Endothelial cell of umbilical vein (primary cell): ENCODE measurements at regions not wholly inside any gene's neighbourhood (a gene's known extent, or its start where the extent isn't known, plus 50 kb on each side); places are given as distances from the start of the nearest gene placed in this dataset.

Experiments used
- EZH2 ChIP-seq: IDR thresholded peaks from 2 replicates; pipeline ENCODE4 v1.6.1; 2012; ENCODE audit warnings: borderline replicate concordance, low read depth, mild to moderate bottlenecking, moderate library complexity, low read length, inconsistent platforms; ENCODE audit not compliant: severe bottlenecking
- GATA2 ChIP-seq: IDR thresholded peaks from 2 replicates; pipeline ENCODE4 v1.7.0; 2011; ENCODE audit warnings: low read depth, mild to moderate bottlenecking, moderate library complexity, mixed read lengths, low read length; ENCODE audit not compliant: insufficient read length, insufficient read depth
- JUN ChIP-seq: IDR thresholded peaks from 2 replicates; pipeline ENCODE4 v1.6.1; 2011; ENCODE audit warnings: borderline replicate concordance, low read depth; ENCODE audit not compliant: insufficient read length, insufficient read depth
- POLR2A ChIP-seq: IDR thresholded peaks from 2 replicates; pipeline ENCODE4 v1.6.1; 2012; ENCODE audit warnings: low read depth, mild to moderate bottlenecking, control low read depth, low read length
- POLR2AphosphoS5 ChIP-seq: IDR thresholded peaks from 2 replicates; pipeline ENCODE4 v1.6.1; 2012; ENCODE audit warnings: low read depth, mild to moderate bottlenecking, control low read depth, low read length, moderate library complexity; ENCODE audit not compliant: insufficient read depth
- TF ChIP-seq, protein P1 (sequence below), 2 donors: IDR thresholded peaks; 1 replicate in 1 of 2; 2 replicates in 1 of 2; pipeline ENCODE4 v1.5.1; 2011; ENCODE audit warnings: low read length in 2 of 2, mild to moderate bottlenecking in 2 of 2, moderate library complexity in 2 of 2, control low read depth in 1 of 2, inconsistent platforms in 1 of 2, low read depth in 1 of 2; ENCODE audit not compliant: insufficient read depth in 1 of 2; ENCODE audit errors: extremely low read depth in 1 of 2

DNA sequence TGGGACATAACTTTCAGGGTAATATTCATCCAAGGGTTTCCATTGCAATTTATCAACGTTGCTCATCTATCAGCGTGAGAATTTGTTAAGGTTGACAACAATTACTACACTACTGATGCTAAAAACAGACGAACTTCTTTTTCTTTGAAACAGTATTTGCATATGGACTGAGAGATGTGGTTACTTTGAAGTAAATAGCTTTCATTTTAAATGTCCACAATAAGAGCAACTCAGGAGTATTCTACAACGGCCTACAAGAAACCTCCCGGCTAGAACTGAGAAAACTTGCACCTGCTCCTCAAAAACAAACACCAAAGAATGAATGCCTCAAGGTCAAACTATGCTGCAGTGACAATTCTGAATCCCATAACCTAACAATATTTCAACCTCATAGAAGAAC lies 238.4 kb downstream of the IRS2 start:
- TF ChIP-seq POLR2A (no peak), JUN (no peak), POLR2AphosphoS5 (no peak), EZH2 (no peak), GATA2 (no peak)
- TF ChIP-seq, protein P1, sequence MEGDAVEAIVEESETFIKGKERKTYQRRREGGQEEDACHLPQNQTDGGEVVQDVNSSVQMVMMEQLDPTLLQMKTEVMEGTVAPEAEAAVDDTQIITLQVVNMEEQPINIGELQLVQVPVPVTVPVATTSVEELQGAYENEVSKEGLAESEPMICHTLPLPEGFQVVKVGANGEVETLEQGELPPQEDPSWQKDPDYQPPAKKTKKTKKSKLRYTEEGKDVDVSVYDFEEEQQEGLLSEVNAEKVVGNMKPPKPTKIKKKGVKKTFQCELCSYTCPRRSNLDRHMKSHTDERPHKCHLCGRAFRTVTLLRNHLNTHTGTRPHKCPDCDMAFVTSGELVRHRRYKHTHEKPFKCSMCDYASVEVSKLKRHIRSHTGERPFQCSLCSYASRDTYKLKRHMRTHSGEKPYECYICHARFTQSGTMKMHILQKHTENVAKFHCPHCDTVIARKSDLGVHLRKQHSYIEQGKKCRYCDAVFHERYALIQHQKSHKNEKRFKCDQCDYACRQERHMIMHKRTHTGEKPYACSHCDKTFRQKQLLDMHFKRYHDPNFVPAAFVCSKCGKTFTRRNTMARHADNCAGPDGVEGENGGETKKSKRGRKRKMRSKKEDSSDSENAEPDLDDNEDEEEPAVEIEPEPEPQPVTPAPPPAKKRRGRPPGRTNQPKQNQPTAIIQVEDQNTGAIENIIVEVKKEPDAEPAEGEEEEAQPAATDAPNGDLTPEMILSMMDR (IDR thresholded peaks at IDR 0.05; ENCODE audit: extremely low read depth in 1 of 2, insufficient read depth in 1 of 2, low read depth in 1 of 2, low read length in 2 of 2), result no peak
